Activated naive CD8-positive, alpha-beta T cell treated with anti-CD3 and anti-CD28 coated beads, Interleukin-2, amount 50 U/mL, for 24 hours (primary cell): ENCODE measurements at regions not wholly inside any gene's neighbourhood (a gene's known extent, or its start where the extent isn't known, plus 50 kb on each side); places are given as distances from the start of the nearest gene placed in this dataset.
"Not testable (repeated sequence)": the region's sequence is repeated elsewhere in the genome, so short reads cannot be mapped to it uniquely, and the experiment has no call there.

Experiments used
- ATAC-seq: fragments of 150-1000 bp; cut with Tn5 transposase; one replicate; pipeline ENCODE4 v1.10.0; 2021
- DNase-seq: peaks from one replicate; pipeline ENCODE4 v3.0.0; 2021
- H3K27ac Mint-ChIP-seq: one replicate; pipeline ENCODE4 v1.8.0; 2021; ENCODE audit warnings: mild to moderate bottlenecking, mixed read lengths
- H3K27me3 Mint-ChIP-seq: one replicate; pipeline ENCODE4 v1.8.0; 2021; ENCODE audit warnings: mixed read lengths
- H3K36me3 Mint-ChIP-seq: one replicate; pipeline ENCODE4 v1.8.0; 2021; ENCODE audit warnings: low read depth, mixed read lengths
- H3K4me1 Mint-ChIP-seq: one replicate; pipeline ENCODE4 v1.8.0; 2021; ENCODE audit warnings: mixed read lengths
- H3K4me3 Mint-ChIP-seq: one replicate; pipeline ENCODE4 v1.8.0; 2021; ENCODE audit warnings: mild to moderate bottlenecking, moderate library complexity, mixed read lengths
- H3K9me3 Mint-ChIP-seq: one replicate; pipeline ENCODE4 v1.8.0; 2021; ENCODE audit warnings: mixed read lengths

GRCh38 chr12:54734196-54734950, 86.2 kb upstream of the DCD start:
- DNase-seq (no peak), ATAC-seq (no peak)
- Mint-ChIP-seq H3K9me3 (peaks cover 7% of the 10 kb centered on the region), H3K27me3 (no peaks in the 10 kb centered on the region), H3K4me3 (no peak overlapping the region), H3K4me1 (peaks cover 10% of the 10 kb centered on the region), H3K27ac (no peak overlapping the region), H3K36me3 (no peaks in the 10 kb centered on the region)

- DNase-seq (no peak), ATAC-seq (no peak)
- H3K36me3 Mint-ChIP-seq: no peaks in the 10 kb centered on the region
- peaks cover 5% of the 10 kb centered on the region for H3K27me3 Mint-ChIP-seq
- no peak overlapping the region for H3K27ac Mint-ChIP-seq
- peaks cover 3% of the 10 kb centered on the region for H3K4me1 Mint-ChIP-seq
- no peak overlapping the region for H3K4me3 Mint-ChIP-seq
- H3K9me3 Mint-ChIP-seq: no peaks in the 10 kb centered on the region
Measured at GRCh38 chr12:54725233-54725843, 77.2 kb upstream of the DCD start.

GRCh38 chr12:54723379-54724256, 75.5 kb upstream of the DCD start:
- Mint-ChIP-seq H3K4me3 (no peak overlapping the region), H3K36me3 (no peaks in the 10 kb centered on the region), H3K9me3 (no peaks in the 10 kb centered on the region), H3K27ac (no peak overlapping the region), H3K4me1 (peaks cover 3% of the 10 kb centered on the region), H3K27me3 (peaks cover 5% of the 10 kb centered on the region)
- peak; percentile 43 for ATAC-seq
- peak; percentile 12 for DNase-seq

GRCh38 chr12:54721312-54721711, 73.1 kb upstream of the DCD start:
- no peak for DNase-seq
- peaks cover 2% of the 10 kb centered on the region for H3K4me1 Mint-ChIP-seq
- peaks cover 5% of the 10 kb centered on the region for H3K27me3 Mint-ChIP-seq
- no peaks in the 10 kb centered on the region for H3K9me3 Mint-ChIP-seq
- no peak overlapping the region for H3K4me3 Mint-ChIP-seq
- no peak overlapping the region for H3K27ac Mint-ChIP-seq
- H3K36me3 Mint-ChIP-seq: no peaks in the 10 kb centered on the region
- ATAC-seq: no peak

GRCh38 chr12:54719691-54720090, 71.5 kb upstream of the DCD start:
- peaks cover 2% of the 10 kb centered on the region for H3K4me1 Mint-ChIP-seq
- H3K4me3 Mint-ChIP-seq: no peak overlapping the region
- H3K9me3 Mint-ChIP-seq: no peaks in the 10 kb centered on the region
- ATAC-seq (no peak), DNase-seq (no peak)
- no peaks in the 10 kb centered on the region for H3K36me3 Mint-ChIP-seq
- peaks cover 5% of the 10 kb centered on the region for H3K27me3 Mint-ChIP-seq
- H3K27ac Mint-ChIP-seq: no peak overlapping the region

- Mint-ChIP-seq H3K36me3 (no peaks in the 10 kb centered on the region), H3K9me3 (no peaks in the 10 kb centered on the region), H3K4me3 (no peak overlapping the region), H3K27ac (no peak overlapping the region), H3K4me1 (peaks cover 2% of the 10 kb centered on the region), H3K27me3 (peaks cover 5% of the 10 kb centered on the region)
- ATAC-seq: peak; percentile 46
- no peak for DNase-seq
Measured at GRCh38 chr12:54716261-54716660, 68.1 kb upstream of the DCD start.

- H3K27ac Mint-ChIP-seq, H3K4me3 Mint-ChIP-seq, H3K27me3 Mint-ChIP-seq, H3K9me3 Mint-ChIP-seq, ATAC-seq, H3K4me1 Mint-ChIP-seq, DNase-seq, H3K36me3 Mint-ChIP-seq: not testable (repeated sequence)
Measured at GRCh38 chr12:54713876-54714275, 65.7 kb upstream of the DCD start.

- no peak overlapping the region for H3K27ac Mint-ChIP-seq
- ATAC-seq: no peak
- DNase-seq: no peak
- peaks cover 4% of the 10 kb centered on the region for H3K27me3 Mint-ChIP-seq
- no peak overlapping the region for H3K4me3 Mint-ChIP-seq
- H3K4me1 Mint-ChIP-seq: peaks cover 2% of the 10 kb centered on the region
- H3K9me3 Mint-ChIP-seq: no peaks in the 10 kb centered on the region
- H3K36me3 Mint-ChIP-seq: no peaks in the 10 kb centered on the region
Measured at GRCh38 chr12:54711669-54712068, 63.5 kb upstream of the DCD start.

- Mint-ChIP-seq H3K4me3 (no peak overlapping the region), H3K27ac (no peak overlapping the region), H3K36me3 (no peaks in the 10 kb centered on the region), H3K4me1 (no peaks in the 10 kb centered on the region), H3K27me3 (peaks cover 1% of the 10 kb centered on the region), H3K9me3 (no peaks in the 10 kb centered on the region)
- ATAC-seq (no peak), DNase-seq (no peak)
Measured at GRCh38 chr12:54708826-54709225, 60.7 kb upstream of the DCD start.

- Mint-ChIP-seq H3K4me1 (no peaks in the 10 kb centered on the region), H3K4me3 (no peak overlapping the region), H3K27ac (no peak overlapping the region), H3K36me3 (no peaks in the 10 kb centered on the region), H3K27me3 (no peaks in the 10 kb centered on the region), H3K9me3 (no peaks in the 10 kb centered on the region)
- DNase-seq (no peak), ATAC-seq (no peak)
Measured at GRCh38 chr12:54704202-54704601, 56.0 kb upstream of the DCD start.

GRCh38 chr12:54701940-54702592, 53.9 kb upstream of the DCD start:
- DNase-seq: no peak
- Mint-ChIP-seq H3K4me1 (no peaks in the 10 kb centered on the region), H3K27ac (no peak overlapping the region), H3K36me3 (no peaks in the 10 kb centered on the region), H3K4me3 (no peak overlapping the region), H3K27me3 (peaks cover 2% of the 10 kb centered on the region), H3K9me3 (no peaks in the 10 kb centered on the region)
- no peak for ATAC-seq

GRCh38 chr12:54700849-54701248, 52.7 kb upstream of the DCD start:
- Mint-ChIP-seq H3K9me3 (no peaks in the 10 kb centered on the region), H3K4me1 (no peaks in the 10 kb centered on the region), H3K4me3 (no peak overlapping the region), H3K36me3 (no peaks in the 10 kb centered on the region), H3K27me3 (peaks cover 2% of the 10 kb centered on the region), H3K27ac (no peak overlapping the region)
- ATAC-seq: no peak
- DNase-seq: no peak

- Mint-ChIP-seq H3K4me3 (no peak overlapping the region), H3K4me1 (no peaks in the 10 kb centered on the region), H3K9me3 (no peaks in the 10 kb centered on the region), H3K27me3 (peaks cover 4% of the 10 kb centered on the region), H3K27ac (no peak overlapping the region), H3K36me3 (no peaks in the 10 kb centered on the region)
- DNase-seq (no peak), ATAC-seq (no peak)
Measured at GRCh38 chr12:54700301-54700700, 52.1 kb upstream of the DCD start.
